Activated CD8-positive, alpha-beta memory T cell treated with anti-CD3 and anti-CD28 coated beads, Interleukin-2, amount 50 U/mL, for 1 hour (primary cell): ENCODE measurements at regions not wholly inside any gene's neighbourhood (a gene's known extent, or its start where the extent isn't known, plus 50 kb on each side); places are given as distances from the start of the nearest gene placed in this dataset.
"Not testable (repeated sequence)": the region's sequence is repeated elsewhere in the genome, so short reads cannot be mapped to it uniquely, and the experiment has no call there.

ENCODE experiments used
- DNase-seq: peaks from one replicate; pipeline ENCODE4 v3.0.0-alpha.2; 2020; ENCODE audit errors: extremely low read depth

DNA sequence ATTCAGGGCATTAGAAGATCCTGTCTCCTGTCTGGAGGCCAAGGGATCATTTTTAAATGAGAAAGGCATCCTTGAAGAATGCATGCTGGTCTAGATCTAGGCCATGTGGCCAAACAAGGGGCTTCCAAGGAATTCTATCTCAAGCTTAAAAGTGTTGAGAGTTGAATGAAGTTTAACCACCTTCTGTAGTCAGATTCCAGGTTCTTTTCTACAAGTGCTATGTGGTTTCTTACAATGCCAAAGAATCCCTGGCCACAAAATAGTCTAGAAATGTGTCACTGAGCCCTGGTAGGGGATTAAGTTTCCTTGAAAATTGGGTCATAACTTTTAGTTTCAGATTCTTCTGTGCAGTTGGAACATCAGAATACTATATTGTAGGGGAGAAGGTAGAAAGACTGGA is 640.7 kb upstream of the ACVR2A start:
- DNase-seq = no peak

DNA sequence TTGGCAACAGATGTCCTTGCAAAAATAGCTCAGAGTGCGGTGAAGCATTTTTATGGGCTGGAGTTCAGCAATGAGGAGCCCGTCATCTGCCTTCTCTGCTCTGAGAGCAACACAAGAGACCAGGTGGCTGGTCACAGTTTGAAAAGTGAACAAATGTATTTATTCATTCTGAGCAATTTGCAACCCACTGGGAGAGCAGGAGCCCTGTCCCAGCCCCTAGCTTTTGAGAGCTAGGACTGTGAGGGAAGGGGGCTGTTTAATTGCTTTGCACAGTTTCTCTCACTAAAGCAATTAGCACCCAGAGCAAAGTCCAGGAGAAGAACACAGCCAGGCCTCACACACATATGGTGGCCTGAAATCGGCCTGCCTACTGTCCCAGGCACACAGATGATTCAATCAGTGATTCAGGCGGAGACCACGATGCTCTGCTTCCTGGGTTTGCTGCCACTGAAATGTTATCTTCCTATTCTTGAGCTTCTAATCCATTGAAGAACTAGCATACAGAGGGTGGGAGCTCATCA is 646.1 kb upstream of the ACVR2A start:
- DNase-seq = no peak

DNA sequence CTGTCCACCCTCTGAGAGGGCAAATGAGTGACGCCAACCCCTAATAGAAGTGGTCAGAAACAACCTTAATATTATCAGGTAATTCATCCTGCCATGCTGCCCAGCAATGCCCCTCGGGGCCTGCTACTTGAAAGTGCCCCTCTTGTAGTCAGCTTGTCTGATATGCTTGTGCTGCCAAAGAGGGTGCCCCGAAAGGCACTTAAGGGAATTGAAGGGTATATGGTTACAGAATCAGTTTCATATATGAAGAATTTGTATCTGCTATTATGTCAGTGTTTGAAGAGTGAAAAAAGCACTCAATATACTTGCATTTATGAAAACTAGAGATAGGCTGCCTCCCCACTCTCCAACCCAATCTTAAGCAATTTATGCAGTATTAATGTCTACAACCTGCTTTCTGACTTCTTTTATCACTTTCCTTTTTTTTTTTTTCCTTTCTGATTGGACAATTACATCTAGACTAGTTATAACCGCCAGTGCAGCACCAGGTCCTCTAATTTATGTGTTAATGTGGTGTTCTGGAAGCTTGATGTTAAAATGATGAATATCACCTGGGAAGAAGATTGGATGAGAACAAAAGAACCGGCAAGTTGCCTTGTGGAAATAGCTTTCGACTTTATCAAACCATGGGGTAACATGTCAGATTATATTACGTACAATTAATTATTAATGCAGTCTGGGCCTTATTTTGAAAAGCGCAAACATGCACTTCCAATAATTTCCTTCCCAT is 646.9 kb upstream of the ACVR2A start:
- no peak for DNase-seq

DNA sequence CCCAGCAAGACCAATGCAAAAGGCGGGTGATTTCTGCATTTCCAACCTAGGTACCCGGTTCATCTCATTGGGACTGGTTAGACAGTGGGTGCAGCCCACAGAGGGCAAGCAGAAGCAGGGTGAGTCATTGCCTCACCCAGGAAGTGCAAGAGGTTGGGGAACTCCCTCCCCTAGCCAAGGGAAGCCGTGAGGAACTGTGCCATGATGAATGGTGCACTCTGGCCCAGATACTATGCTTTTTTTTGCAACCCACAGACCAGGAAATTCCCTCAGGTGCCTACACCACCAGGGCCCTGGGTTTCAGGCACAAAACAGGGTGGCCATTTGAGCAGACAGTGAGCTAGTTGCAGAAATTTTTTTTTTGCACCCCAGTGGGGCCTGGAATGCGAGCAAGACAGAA is 662.6 kb upstream of the ACVR2A start:
- DNase-seq = no peak

DNA sequence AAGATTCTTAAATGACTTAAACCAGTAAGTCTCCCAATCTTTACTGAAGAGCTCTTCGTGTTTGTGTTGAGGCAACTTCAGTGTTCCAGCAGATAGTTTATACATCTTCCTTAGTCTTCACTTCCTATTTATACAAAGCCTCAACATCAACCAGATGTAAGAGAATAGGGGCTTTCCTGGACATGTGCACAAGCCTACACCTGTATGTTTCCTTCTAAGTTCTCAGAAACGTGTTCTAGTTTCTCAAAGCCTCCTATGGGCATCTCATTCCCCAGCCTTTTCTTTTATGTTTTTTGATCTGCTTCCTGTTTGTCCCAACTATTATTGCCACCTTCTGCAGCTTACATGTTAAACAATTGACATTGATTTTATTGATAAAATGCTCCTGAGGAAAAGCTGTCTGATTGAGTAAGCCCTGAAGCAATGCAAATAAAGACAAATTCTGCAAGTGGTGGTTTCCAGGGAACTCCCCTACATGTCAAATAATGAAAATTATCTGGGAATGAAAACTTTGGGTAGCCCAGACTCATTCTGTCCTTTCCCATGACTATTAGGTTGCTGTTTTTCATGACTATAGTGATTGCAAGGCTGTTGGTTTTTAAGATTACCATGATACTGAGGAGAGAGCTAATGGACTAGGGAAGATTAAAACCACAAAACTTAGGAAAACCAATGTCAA is 663.3 kb upstream of the ACVR2A start:
- DNase-seq = no peak

DNA sequence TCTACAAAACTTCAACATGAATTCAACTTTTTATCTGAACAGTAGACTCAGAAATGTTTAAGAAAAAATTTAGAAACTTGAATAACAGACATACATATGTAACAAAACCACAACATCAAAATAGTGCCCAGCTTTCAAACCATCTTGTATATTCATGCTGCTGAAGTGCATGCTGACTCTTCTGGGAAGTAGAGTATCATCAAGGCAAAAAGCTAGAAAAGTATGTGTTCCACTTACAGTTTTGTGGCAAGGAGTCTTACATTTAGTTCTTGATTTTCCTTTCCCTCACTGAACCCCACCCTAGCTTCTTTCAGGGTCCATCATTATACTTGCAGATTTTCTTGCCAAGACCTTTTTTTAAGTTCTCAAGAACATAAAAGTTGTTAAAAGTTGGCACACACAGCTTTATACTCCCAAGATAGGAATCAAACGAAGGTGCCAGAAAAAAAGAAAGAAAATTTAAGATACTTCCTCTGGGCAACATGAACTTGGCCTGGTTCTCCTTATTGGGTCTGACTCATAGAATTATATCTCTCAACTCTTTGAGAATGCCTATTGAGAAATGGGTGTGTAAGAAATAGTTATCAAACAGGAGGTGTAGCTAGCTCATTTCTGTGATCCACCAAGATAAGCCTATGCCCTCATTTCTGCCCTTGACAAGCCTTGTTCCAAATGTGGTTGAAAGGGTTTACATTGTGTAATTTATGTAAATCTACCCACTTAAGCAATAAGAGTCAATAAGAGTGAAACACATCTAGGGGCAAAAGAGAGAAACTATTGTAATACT is 667.6 kb upstream of the ACVR2A start:
- no peak for DNase-seq

DNA sequence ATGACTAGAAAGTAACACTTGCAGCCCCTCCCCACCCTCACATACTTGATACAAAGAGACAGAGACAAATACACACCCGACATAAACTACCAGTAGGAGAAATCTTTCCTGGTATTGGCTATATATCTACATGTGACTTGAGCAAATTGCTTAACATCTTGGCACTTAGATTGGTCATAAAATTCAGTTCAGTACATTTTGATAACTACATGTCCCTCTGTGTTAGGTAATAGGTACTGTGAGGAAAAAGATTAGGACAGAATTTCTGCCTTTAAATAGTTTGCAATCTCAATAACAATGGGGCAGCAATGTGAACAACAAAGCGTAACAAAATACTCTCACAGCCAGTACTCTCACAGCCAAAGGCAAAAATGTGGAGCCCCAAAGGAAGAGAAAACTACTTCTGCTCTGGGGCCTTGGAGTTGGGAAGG is 670.0 kb upstream of the ACVR2A start:
- no peak for DNase-seq

DNA sequence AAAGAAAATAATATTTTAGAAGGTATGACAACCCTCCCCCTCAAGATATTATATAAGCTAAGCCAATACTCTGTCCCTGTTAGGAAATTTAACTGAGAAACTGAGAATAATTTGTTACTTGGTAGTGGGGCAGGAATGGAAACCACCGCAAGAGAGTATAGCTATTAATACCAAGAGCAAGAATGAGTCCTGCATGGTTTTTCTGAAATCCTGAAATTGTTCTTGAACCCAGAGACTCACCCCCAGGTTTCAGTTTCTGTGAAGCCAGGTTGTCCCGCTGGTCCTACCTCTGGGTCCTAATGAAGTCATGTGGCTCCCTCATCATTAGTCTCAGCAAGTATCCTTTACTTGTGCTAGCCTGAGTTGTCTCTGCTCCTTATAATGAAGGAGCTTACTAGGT is 671.0 kb upstream of the ACVR2A start:
- DNase-seq = no peak

DNA sequence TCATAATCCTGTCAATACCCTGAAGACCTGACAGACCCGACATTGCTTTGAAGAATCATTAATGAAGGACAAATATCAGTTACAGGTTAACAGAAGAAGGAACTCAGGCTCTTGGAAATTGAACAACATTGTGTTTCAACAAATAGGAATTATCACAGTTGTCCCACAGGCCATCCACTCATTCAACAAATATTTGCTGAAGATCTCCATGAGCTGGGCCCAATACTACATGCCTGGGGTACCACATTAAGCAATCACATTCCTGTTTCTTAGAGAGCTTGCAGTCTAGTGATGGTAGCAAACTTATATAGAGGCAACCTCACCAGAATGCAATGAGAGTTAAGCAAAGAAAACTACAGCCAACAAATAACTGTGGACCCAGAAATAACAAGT is 671.6 kb upstream of the ACVR2A start:
- no peak for DNase-seq

DNA sequence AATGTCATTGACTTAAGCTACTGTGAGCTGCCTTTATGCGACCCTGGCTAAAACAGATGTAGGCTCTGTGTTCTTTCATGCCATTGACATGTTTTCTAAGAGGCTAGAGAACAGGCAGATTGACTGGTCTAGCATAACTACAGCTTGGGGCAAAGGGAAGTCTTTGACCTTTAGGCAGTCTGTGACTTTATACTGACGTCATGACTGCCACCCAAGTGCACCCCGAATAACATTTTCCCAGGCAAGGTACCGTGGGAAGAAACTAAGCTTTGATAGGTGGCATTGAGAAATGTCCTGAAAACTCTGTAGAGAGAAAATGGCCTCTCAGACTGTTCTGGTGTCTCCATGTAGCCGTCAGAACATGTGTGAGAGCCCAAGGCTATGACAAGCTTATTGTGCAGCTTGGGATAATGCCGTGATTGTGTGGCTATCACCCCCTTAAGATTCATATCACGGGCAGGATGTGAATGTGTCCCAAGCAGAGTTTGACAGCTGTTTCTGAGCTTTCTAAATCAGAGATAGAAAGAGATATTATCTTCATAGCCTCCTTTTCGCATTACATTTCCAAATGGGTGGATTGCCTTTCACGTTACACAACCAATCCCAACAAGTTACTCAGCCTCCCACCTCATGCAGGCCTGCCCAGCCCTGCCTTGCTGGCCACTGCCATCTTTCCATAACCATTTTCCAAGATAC is 672.2 kb upstream of the ACVR2A start:
- DNase-seq = no peak

DNA sequence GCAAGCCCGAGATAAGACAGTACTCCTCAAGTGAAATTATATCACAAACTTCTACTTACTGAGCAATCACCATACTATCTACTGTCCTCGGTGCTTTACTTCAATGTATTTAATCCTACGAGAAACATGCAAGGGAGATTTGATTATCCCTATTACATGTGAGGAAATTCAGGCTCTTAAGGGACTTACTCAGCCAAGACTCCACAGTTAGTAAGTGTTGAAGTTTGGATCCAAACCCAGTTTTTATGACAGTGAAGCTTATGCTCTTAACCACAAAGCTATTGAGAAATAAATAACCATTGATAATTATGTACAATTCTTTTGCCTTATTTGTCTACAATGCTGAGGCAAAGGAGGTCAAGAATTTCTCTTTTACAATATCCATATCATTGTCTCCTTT is 672.9 kb upstream of the ACVR2A start:
- DNase-seq = no peak

DNA sequence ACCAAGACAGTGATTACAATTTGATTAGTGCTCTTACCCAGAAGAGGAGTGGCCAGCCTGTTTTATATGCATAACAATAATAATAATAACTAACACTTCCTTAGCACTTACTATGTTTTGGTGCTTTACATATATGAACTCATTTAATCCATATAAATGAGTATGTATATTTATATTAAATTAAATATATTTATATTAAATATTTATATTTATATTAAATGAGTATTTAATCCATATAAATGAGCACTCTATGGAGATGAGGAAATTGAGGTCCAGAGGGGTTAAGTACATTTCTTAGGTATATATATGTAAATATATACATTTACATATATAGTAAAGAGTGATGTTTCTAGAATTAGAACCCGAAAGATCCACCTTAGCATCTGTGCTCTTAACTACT is 673.9 kb upstream of the ACVR2A start:
- DNase-seq = no peak

DNA sequence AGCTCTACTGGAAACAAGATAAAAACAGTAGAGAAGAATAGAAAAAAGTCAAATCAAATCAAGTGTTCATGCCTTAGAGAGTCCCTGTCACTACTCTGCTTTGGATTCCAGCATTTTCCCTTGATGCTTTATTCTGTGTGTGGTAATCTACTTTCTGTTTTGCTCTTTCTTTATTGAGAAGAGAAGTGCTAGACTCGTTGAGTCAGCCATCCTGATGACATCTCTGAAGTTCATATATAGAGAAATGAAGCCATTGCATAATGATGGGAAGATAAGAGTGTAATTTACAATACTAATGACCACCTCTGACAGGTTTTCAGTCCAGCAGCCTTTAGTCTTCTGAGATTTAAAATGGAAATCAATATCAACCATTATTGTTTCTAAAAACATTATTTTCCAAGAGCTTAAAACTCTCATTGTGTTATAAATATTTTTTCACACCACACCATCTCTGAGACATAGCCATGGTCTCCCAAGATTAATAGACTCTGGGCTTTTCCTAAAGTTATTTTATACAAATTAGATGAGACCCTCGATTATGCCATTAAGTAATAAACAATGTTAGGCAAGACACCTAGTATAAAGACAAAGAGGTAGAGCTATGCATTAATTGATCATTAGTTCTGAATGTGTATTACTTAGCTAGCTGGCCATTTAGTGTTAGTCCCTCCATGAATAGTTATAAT is 679.0 kb upstream of the ACVR2A start:
- no peak for DNase-seq

DNA sequence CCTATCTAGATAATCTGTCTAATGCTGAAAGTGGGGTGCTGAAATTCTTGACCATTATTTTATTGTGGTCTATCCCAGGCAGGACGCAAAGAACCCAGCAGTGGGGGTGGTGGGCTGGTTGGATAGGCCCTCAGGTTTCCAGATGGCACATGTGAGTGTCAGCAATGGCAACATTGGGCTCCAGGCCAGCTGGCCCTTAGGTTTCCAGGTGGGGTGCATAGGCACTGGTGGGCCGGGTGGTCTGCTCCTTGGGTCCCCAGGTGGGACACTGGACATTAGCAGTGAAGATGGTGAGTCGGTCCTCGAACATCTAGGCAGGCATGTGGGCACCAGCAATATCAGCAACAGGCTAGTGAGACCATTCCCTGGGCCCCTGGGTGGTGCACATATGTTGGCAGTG is 680.3 kb upstream of the ACVR2A start:
- no peak for DNase-seq

DNA sequence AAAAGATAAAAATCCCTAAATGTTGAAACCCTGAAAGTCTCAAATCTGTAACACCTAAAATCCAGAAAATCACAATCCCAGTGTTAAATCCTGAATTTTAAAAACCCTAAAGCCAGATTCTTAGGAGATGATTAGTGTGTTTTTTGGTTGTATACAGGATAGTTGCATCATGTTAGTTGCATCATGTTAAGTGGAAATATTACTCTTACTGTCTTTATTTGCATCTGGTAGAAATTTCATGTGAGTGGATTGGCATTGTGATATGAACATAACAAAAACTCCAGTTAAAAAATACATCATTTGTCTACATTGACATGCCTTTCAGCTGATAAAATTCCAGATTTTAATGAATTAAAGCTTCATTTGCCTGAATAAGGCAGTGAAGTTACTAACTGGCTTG is 683.1 kb upstream of the ACVR2A start:
- no peak for DNase-seq

DNA sequence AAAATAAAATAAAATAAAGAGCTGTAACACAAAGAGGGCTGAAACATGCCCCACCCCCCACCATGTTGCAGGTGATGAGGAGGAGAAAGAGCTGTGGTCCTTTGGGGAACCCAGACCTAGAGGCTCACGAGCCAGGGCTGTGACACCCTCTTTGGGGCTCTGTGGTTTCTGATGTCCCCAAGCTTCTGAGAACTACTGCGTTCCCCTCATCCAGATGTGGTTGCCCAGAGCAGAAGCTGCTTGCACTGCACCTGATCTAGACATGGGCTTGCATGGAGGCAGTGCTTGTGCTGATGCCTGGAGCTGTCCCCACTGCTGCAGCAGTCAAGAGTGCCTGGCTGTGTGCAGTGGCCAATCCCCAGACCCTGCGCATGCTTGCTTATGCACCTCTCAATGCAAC is 687.9 kb upstream of the ACVR2A start:
- no peak for DNase-seq

DNA sequence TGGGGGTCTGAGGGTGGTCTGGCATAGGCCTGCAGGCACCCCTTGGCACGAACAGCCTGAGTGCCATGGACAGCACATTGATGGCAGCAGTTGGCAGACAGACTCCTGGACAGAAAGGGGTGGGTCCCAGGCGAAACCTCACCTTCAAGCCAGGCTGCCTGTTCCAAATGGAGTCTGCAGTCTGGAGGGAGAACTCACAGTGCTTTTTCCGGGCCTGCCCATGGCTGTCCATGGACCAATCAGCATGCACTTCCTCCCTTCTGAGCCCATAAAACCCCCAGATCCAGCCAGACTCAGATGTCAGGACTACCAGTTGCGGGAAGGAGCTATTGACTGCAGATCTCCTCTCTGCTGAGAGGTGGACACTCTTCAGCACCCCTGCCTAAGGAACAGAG is 694.6 kb upstream of the ACVR2A start:
- no peak for DNase-seq

DNA sequence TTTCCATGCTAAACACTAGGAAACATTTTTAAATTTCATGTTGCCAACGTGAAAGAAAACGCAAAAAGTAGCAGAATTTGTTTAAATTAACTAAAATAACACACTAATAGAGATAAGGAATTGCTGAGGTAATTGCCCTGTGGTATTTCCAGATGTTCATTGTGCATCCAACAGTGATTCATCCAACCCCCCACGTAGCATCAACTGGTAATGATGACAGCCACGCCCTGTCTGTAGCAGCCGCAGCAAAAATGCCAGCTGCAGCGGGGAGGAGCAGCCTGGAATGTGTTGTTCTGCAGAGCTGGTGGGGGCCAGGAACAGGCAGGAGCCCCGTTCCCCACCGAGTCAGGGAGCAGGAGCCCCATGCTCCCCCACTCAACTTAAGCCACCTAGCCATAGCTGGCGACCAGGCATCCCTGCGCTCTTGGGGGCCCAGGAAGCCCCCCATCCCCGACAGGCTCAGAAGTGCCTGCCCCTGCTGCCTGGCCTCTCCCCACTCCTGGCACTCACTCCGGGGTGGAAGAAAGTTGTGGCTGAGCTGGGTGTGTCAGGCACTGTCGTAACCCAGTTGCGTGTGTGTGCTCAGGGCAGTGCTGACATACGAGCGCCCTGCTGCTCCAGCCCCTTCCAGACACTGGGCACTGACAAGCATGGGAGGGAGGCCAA is 695.1 kb upstream of the ACVR2A start:
- DNase-seq = no peak

DNA sequence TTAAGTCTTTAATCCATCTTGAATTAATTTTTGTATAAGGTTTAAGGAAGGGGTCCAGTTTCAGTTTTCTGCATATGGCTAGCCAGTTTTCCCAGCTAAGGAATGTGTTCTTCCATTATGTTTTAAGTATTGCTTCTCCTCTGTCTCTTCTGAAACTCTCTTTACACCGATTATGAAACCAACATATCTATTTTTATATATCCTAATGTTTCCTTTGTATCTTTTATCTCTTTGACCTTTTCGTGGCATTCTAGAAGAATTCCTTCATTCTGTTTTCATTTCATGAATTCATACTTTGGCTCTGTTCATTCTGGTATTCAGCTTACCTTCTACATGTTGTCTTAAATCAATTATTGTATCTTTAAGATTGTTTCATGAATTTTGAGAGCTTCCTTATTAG is 697.0 kb upstream of the ACVR2A start:
- DNase-seq = no peak

DNA sequence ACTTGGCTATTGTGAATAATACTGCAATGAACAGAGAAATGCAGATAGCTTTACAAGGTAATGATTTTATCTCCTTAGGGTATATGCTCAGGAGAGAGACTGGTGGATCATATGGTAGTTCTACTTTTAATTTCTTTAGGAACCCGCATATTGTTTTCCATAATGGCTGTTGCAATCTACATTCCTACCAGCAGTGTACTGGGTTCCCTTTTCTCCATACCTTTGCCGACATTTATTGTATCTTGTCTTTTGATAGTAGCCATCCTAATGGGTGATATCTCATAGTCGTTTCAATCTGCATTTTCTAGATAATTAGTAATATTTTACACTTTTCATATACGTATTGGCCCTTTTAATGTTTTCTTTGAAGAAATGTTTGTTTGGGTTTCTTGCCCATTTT is 702.9 kb upstream of the ACVR2A start:
- no peak for DNase-seq

DNA sequence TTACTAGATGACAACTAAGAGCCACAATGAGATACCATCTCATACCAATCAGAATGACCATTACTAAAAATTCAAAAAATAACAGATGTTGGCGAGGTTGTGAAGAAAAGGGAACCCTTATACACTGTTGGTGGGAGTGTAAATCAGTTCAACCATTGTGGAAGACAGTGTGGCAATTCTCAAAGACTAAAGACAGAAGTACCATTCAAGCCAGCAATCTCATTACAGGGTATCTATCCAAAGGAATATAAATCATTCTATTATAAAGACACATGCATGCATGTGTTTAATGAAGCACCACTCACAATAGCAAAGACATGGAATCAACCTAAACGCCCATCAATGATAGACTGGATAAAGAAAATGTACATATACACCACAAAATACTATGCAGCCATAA is 705.1 kb upstream of the ACVR2A start:
- not testable (repeated sequence) for DNase-seq
